RWPE2 (cell line): ENCODE measurements at regions not wholly inside any gene's neighbourhood (a gene's known extent, or its start where the extent isn't known, plus 50 kb on each side); places are given as distances from the start of the nearest gene placed in this dataset.
A peak's percentile ranks its signal among the peaks of the same experiment; 100 is the strongest.

Source experiments
- ATAC-seq: fragments of 200-7000 bp; cut with Tn5 transposase; 3 replicates; pipeline ENCODE4 v1.9.1; 2021; ENCODE audit warnings: low read depth
- DNase-seq: peaks from one replicate; pipeline ENCODE4 v3.0.0-alpha.2; 2020; ENCODE audit warnings: low spot score
- H3K27ac ChIP-seq: fragments of 450-650 bp; 2 replicates; pipeline ENCODE4 v1.5.1; 2017; ENCODE audit warnings: mild to moderate bottlenecking; ENCODE audit not compliant: poor library complexity, severe bottlenecking
- H3K27me3 ChIP-seq: fragments of 250-450 bp; sonication (Bioruptor Pico); 2 replicates; pipeline ENCODE4 v1.5.1; 2021; ENCODE audit warnings: mild to moderate bottlenecking, moderate library complexity; ENCODE audit not compliant: insufficient read depth, poor library complexity, severe bottlenecking
- H3K36me3 ChIP-seq: fragments of 250-450 bp; sonication (Bioruptor Pico); 2 replicates; pipeline ENCODE4 v1.5.1; 2020; ENCODE audit warnings: low read depth, mild to moderate bottlenecking, moderate library complexity
- H3K4me1 ChIP-seq: fragments of 250-450 bp; sonication (Bioruptor Pico); 2 replicates; pipeline ENCODE4 v1.5.1; 2021; ENCODE audit warnings: mild to moderate bottlenecking, moderate library complexity; ENCODE audit not compliant: insufficient read depth, poor library complexity, severe bottlenecking
- H3K4me3 ChIP-seq: fragments of 250-450 bp; sonication (Bioruptor Pico); 2 replicates; pipeline ENCODE4 v1.5.1; 2021; ENCODE audit warnings: mild to moderate bottlenecking, moderate library complexity; ENCODE audit not compliant: severe bottlenecking
- H3K9me3 ChIP-seq: fragments of 250-450 bp; sonication (Bioruptor Pico); 2 replicates; pipeline ENCODE4 v1.5.1; 2021; ENCODE audit warnings: mild to moderate bottlenecking, moderate library complexity; ENCODE audit not compliant: severe bottlenecking
- TF ChIP-seq, protein P1 (sequence below): fragments of 450-650 bp; IDR thresholded peaks from one replicate; pipeline ENCODE4 v1.5.1; 2017; ENCODE audit warnings: mild to moderate bottlenecking, moderate library complexity; ENCODE audit not compliant: poor library complexity, severe bottlenecking

DNA sequence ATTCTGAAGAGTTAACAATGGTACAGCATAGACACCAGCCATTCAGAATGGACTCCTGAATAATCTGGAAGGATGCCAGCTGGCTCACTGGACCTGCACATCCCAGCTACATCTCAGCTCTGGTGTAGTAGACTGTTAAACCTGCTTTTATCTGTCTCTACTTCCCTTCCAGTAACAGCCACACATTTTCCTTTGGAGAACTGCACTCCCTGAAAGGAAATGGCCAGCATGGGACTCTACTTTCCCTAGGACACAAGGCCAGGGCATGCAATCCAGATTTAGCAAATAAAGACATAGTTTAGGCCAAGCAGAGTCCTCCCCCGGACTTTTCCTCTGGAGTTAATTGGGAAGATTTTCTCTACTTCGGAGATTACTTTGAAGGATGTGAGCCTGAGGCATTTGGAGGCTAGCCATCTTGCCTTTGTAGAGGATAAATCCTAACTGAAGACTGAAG lies 82.7 kb upstream of the TCF12 start:
- DNase-seq, result no peak
- no peaks in the 10 kb centered on the region for H3K36me3 ChIP-seq
- H3K27ac ChIP-seq, result no peak overlapping the region
- H3K4me3 ChIP-seq, result no peak overlapping the region
- no peak for ATAC-seq
- no peaks in the 10 kb centered on the region for H3K4me1 ChIP-seq
- H3K9me3 ChIP-seq, result no peaks in the 10 kb centered on the region
- TF ChIP-seq, protein P1, sequence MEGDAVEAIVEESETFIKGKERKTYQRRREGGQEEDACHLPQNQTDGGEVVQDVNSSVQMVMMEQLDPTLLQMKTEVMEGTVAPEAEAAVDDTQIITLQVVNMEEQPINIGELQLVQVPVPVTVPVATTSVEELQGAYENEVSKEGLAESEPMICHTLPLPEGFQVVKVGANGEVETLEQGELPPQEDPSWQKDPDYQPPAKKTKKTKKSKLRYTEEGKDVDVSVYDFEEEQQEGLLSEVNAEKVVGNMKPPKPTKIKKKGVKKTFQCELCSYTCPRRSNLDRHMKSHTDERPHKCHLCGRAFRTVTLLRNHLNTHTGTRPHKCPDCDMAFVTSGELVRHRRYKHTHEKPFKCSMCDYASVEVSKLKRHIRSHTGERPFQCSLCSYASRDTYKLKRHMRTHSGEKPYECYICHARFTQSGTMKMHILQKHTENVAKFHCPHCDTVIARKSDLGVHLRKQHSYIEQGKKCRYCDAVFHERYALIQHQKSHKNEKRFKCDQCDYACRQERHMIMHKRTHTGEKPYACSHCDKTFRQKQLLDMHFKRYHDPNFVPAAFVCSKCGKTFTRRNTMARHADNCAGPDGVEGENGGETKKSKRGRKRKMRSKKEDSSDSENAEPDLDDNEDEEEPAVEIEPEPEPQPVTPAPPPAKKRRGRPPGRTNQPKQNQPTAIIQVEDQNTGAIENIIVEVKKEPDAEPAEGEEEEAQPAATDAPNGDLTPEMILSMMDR, result no peak
- no peaks in the 10 kb centered on the region for H3K27me3 ChIP-seq

DNA sequence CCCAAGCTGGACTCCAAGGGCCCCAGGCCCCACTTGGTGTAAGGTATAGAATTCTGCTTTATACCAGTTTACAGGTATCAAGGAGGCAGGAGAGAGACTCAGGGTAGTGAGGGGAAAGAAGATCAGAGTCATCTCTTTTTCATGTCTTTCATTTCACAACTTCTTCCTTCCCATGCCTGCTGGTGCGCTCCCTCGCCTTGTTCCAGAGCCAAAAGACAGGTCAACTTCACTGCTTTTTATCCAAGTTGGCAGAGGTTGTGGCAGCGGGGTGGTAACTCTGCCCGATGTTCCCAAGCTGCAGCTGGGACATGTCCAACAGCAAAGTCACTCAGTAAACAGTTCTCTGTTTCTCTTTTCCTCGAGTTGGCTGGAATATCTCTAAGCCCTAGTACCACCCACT lies 86.3 kb upstream of the TCF12 start:
- no peaks in the 10 kb centered on the region for H3K27me3 ChIP-seq
- ATAC-seq, result peak; percentile 57
- no peak overlapping the region for H3K27ac ChIP-seq
- no peak for DNase-seq
- no peaks in the 10 kb centered on the region for H3K4me1 ChIP-seq
- no peak overlapping the region for H3K4me3 ChIP-seq
- H3K9me3 ChIP-seq, result no peaks in the 10 kb centered on the region
- H3K36me3 ChIP-seq, result no peaks in the 10 kb centered on the region
- TF ChIP-seq, protein P1, result no peak

DNA sequence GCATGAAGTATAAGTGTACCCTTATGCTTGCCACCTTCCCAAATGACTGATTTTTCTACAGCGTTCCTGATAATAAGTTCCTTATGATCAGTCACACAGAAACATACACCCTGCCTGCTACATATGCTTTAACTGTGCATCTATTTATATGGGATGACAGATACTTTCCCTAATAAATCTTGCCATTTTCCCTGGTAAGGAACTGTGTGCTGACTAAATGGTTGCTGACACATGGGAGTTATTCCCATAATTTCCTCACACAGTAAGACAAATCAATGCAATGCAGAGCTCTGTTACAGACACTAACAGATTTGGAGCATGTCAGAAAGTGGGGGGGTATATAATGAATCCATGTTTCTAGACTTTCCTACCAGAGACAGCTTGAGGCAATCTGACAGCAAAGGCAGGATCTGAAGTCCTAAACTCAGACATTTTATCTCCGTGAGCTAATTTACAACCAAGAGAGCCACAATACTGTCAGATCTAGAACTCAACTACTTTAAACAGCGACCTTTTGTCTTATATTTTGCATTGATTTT lies 86.9 kb upstream of the TCF12 start:
- no peak overlapping the region for H3K27ac ChIP-seq
- ATAC-seq, result no peak
- TF ChIP-seq, protein P1, result no peak
- H3K9me3 ChIP-seq, result no peaks in the 10 kb centered on the region
- H3K4me1 ChIP-seq, result no peaks in the 10 kb centered on the region
- H3K27me3 ChIP-seq, result no peaks in the 10 kb centered on the region
- H3K4me3 ChIP-seq, result no peak overlapping the region
- no peak for DNase-seq
- H3K36me3 ChIP-seq, result no peaks in the 10 kb centered on the region

DNA sequence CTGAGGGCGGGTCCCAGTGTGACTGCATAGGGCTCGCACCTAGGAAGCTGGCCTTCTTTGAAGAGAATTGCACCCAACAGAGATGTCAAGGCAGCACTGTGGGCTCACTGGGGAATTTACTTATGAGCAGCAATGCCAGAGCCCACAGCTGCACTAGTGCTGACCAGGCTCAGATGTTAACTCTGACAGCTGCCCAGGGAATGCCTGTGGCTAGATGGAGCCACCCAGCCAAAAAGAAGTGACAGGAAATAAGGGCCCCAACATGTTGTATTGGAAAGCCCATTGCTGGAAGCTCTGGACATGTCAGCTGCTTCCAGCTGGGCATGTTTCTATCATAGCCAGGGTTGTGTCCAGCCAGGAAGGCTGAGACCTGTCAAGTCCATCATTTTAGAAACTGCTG lies 90.9 kb upstream of the ZNF280D start:
- H3K27ac ChIP-seq, result no peak overlapping the region
- TF ChIP-seq, protein P1, result no peak
- H3K9me3 ChIP-seq, result no peaks in the 10 kb centered on the region
- H3K36me3 ChIP-seq, result no peaks in the 10 kb centered on the region
- DNase-seq, result no peak
- H3K4me3 ChIP-seq, result no peak overlapping the region
- ATAC-seq, result no peak
- H3K27me3 ChIP-seq, result no peaks in the 10 kb centered on the region
- no peaks in the 10 kb centered on the region for H3K4me1 ChIP-seq

DNA sequence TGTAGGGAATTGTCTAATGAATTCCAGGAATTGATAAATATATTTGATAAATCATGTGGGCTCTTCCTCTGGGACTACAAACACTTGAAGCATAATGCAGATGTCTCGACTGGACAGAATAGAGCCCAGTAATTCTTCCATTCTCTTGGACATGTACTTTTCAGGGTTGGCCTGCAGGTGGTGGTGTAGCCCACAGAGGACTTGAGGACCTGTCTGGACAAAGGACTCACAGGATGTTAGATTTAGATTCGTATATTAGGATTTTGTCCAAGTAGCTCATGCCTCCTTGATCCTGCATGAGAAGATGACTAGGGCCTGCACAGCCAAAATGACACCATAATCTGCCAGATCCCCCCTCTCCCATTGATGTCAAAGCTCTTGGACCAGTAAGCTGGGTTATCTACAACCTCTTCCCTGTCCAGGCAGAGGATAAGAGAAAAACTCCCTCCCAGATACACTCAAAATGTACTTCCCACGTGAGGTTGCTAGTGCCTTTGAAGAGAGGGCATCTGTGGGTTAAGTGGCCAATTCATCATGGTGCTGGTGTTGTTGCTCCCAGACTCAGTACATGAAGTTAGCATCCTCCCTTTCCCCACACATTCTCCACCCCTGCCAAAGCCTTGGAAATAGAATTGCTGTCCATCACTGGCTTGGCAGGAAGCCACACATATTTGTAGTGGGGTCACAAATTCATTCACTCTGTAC lies 88.6 kb upstream of the ZNF280D start:
- no peaks in the 10 kb centered on the region for H3K36me3 ChIP-seq
- no peak overlapping the region for H3K27ac ChIP-seq
- H3K4me1 ChIP-seq, result peaks cover 9% of the 10 kb centered on the region
- H3K4me3 ChIP-seq, result no peak overlapping the region
- DNase-seq (no peak), ATAC-seq (peak; percentile 84)
- H3K27me3 ChIP-seq, result no peaks in the 10 kb centered on the region
- TF ChIP-seq, protein P1, result peak; percentile 92
- no peaks in the 10 kb centered on the region for H3K9me3 ChIP-seq
